Thoracic aorta (tissue), 2 donors: ENCODE measurements at regions not wholly inside any gene's neighbourhood (a gene's known extent, or its start where the extent isn't known, plus 50 kb on each side); places are given as distances from the start of the nearest gene placed in this dataset.

ENCODE experiments used
- ATAC-seq: fragments of 150-250 bp; one replicate; pipeline ENCODE4 v1.8.0; 2017; ENCODE audit warnings: low read depth; ENCODE audit not compliant: insufficient number of reproducible peaks, low FRiP score
- DNase-seq: peaks from one replicate; pipeline ENCODE4 v3.0.0-alpha.2; 2020; ENCODE audit warnings: low spot score
- H3K27ac ChIP-seq, 2 donors: fragments of 200-600 bp; sonication (generic); 1 replicate in 1 of 2; 2 replicates in 1 of 2; pipeline ENCODE4 v1.5.1; 2016; ENCODE audit warnings: mild to moderate bottlenecking in 2 of 2, moderate library complexity in 2 of 2
- H3K27me3 ChIP-seq: fragments of 200-600 bp; sonication (generic); replicated peaks from 2 replicates; pipeline ENCODE4 v1.6.0; 2016; ENCODE audit warnings: mild to moderate bottlenecking; ENCODE audit not compliant: insufficient read depth
- H3K36me3 ChIP-seq: fragments of 200-600 bp; sonication (generic); one replicate; pipeline ENCODE4 v1.5.1; 2016
- H3K4me1 ChIP-seq, 2 donors: fragments of 200-600 bp; sonication (generic); 1 replicate in 1 of 2; 2 replicates in 1 of 2; pipeline versions ENCODE4 v1.5.1 to v1.6.0; 2016; ENCODE audit warnings: low read depth in 2 of 2, mild to moderate bottlenecking in 1 of 2; ENCODE audit not compliant: control insufficient read depth in 1 of 2
- H3K4me3 ChIP-seq: fragments of 200-600 bp; sonication (generic); 2 replicates; pipeline ENCODE4 v1.5.1; 2016; ENCODE audit warnings: mild to moderate bottlenecking
- H3K9me3 ChIP-seq: fragments of 200-600 bp; sonication (generic); 2 replicates; pipeline ENCODE4 v1.5.1; 2016
- TF ChIP-seq, protein P1 (sequence below): fragments of 200-600 bp; sonication (generic); IDR thresholded peaks from one replicate; pipeline ENCODE4 v1.5.1; 2019; ENCODE audit warnings: antibody characterized with exemption

DNA sequence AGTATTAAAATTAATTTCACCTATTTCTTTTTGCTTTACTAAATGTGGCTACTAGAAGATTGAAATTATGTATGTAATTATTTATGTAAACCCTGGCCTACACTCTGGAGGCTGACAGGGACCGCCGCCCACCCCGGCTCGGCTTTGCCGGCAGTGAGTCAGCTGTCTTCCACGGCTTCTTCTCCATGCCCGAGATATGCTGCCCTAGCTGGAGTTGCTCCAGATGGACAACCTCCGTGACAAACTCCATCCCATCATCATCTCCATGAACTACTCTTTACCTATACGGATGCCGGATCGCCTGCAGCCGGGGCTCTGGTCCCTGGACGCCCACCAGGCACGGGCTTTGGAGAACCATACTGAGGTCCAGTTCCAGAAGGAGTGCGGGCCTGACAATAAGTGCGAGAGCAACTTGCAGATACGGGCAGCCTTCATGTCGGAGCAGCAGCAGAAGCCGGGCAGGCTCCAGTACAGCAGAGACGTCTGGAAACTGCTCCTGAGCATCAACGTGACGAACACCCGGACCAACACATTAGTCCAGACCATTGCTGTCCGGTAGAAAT lies 86.9 kb upstream of the NID2 start:
- no peaks in the 10 kb centered on the region for H3K27me3 ChIP-seq
- H3K4me1 ChIP-seq: no peaks in the 10 kb centered on the region
- TF ChIP-seq, protein P1, sequence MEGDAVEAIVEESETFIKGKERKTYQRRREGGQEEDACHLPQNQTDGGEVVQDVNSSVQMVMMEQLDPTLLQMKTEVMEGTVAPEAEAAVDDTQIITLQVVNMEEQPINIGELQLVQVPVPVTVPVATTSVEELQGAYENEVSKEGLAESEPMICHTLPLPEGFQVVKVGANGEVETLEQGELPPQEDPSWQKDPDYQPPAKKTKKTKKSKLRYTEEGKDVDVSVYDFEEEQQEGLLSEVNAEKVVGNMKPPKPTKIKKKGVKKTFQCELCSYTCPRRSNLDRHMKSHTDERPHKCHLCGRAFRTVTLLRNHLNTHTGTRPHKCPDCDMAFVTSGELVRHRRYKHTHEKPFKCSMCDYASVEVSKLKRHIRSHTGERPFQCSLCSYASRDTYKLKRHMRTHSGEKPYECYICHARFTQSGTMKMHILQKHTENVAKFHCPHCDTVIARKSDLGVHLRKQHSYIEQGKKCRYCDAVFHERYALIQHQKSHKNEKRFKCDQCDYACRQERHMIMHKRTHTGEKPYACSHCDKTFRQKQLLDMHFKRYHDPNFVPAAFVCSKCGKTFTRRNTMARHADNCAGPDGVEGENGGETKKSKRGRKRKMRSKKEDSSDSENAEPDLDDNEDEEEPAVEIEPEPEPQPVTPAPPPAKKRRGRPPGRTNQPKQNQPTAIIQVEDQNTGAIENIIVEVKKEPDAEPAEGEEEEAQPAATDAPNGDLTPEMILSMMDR: no peak
- no peak overlapping the region for H3K4me3 ChIP-seq
- no peaks in the 10 kb centered on the region for H3K9me3 ChIP-seq
- no peaks in the 10 kb centered on the region for H3K36me3 ChIP-seq
- no peak overlapping the region for H3K27ac ChIP-seq
- no peak for DNase-seq
- no peak for ATAC-seq

GRCh38 chr14:52154992-52155650 lies 86.3 kb upstream of the NID2 start:
- Histone ChIP-seq H3K27me3 (no peaks in the 10 kb centered on the region), H3K4me3 (no peak overlapping the region), H3K4me1 (no peaks in the 10 kb centered on the region), H3K9me3 (no peaks in the 10 kb centered on the region), H3K36me3 (no peaks in the 10 kb centered on the region), H3K27ac (no peak overlapping the region)
- DNase-seq (no peak), ATAC-seq (no peak)
- TF ChIP-seq, protein P1: no peak

- Histone ChIP-seq H3K4me3 (no peak overlapping the region), H3K27ac (no peak overlapping the region), H3K4me1 (no peaks in the 10 kb centered on the region), H3K36me3 (no peaks in the 10 kb centered on the region), H3K9me3 (no peaks in the 10 kb centered on the region), H3K27me3 (no peaks in the 10 kb centered on the region)
- ATAC-seq (no peak), DNase-seq (no peak)
- TF ChIP-seq, protein P1: no peak
These were observed 85.1 kb upstream of the NID2 start for GRCh38 chr14:52153939-52154338.

- H3K36me3 ChIP-seq: no peaks in the 10 kb centered on the region
- TF ChIP-seq, protein P1: no peak
- H3K4me1 ChIP-seq: no peaks in the 10 kb centered on the region
- H3K27me3 ChIP-seq: no peaks in the 10 kb centered on the region
- no peaks in the 10 kb centered on the region for H3K9me3 ChIP-seq
- H3K4me3 ChIP-seq: no peak overlapping the region
- DNase-seq (no peak), ATAC-seq (no peak)
- no peak overlapping the region for H3K27ac ChIP-seq
These were observed 81.3 kb upstream of the NID2 start for GRCh38 chr14:52150162-52150561.

GRCh38 chr14:52148371-52148770 lies 79.5 kb upstream of the NID2 start:
- TF ChIP-seq, protein P1: no peak
- no peaks in the 10 kb centered on the region for H3K36me3 ChIP-seq
- DNase-seq: no peak

More at GRCh38 chr14:52148371-52148770, 79.5 kb upstream of the NID2 start:
- no peak overlapping the region for H3K27ac ChIP-seq
- no peak overlapping the region for H3K4me3 ChIP-seq
- no peaks in the 10 kb centered on the region for H3K9me3 ChIP-seq
- ATAC-seq: no peak
- H3K4me1 ChIP-seq: no peaks in the 10 kb centered on the region
- H3K27me3 ChIP-seq: no peaks in the 10 kb centered on the region
